GM12878 (cell line): ENCODE measurements at regions not wholly inside any gene's neighbourhood (a gene's known extent, or its start where the extent isn't known, plus 50 kb on each side); places are given as distances from the start of the nearest gene placed in this dataset.

Experiments used
- RCOR1 ChIP-seq: conservative IDR thresholded peaks from 2 replicates; pipeline ENCODE4 v1.6.1; 2012; ENCODE audit warnings: low read depth, low read length, improper control_type of control experiment
- TF ChIP-seq, protein P1 (sequence below): IDR thresholded peaks from 2 replicates; pipeline ENCODE4 v1.6.1; 2012; ENCODE audit warnings: mild to moderate bottlenecking, low read depth, low read length

DNA sequence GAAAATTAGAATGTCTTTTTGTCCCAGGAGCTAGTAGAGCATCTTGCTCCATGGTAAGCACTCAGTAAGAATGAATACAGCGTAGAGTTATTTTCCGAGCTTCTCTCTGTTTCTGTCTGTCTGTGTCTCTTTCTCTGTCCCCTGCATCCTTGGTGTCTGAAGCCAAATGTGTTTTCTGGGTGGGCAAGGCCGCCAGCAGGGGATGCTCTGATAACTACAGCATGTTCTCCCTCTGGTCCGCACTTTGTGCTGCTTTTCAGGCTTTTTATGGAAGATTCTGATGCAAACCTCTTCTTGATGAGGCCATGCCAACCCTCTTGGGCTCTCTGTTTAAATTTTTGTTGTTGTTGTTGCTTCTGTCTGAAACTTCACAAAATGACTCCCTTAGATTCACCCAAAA lies 142.8 kb upstream of the UBL3 start:
- TF ChIP-seq, protein P1, sequence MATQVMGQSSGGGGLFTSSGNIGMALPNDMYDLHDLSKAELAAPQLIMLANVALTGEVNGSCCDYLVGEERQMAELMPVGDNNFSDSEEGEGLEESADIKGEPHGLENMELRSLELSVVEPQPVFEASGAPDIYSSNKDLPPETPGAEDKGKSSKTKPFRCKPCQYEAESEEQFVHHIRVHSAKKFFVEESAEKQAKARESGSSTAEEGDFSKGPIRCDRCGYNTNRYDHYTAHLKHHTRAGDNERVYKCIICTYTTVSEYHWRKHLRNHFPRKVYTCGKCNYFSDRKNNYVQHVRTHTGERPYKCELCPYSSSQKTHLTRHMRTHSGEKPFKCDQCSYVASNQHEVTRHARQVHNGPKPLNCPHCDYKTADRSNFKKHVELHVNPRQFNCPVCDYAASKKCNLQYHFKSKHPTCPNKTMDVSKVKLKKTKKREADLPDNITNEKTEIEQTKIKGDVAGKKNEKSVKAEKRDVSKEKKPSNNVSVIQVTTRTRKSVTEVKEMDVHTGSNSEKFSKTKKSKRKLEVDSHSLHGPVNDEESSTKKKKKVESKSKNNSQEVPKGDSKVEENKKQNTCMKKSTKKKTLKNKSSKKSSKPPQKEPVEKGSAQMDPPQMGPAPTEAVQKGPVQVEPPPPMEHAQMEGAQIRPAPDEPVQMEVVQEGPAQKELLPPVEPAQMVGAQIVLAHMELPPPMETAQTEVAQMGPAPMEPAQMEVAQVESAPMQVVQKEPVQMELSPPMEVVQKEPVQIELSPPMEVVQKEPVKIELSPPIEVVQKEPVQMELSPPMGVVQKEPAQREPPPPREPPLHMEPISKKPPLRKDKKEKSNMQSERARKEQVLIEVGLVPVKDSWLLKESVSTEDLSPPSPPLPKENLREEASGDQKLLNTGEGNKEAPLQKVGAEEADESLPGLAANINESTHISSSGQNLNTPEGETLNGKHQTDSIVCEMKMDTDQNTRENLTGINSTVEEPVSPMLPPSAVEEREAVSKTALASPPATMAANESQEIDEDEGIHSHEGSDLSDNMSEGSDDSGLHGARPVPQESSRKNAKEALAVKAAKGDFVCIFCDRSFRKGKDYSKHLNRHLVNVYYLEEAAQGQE, result no peak
- no peak for TF ChIP-seq RCOR1
